ENCODE measurements at regions not wholly inside any gene's neighbourhood (a gene's known extent, or its start where the extent isn't known, plus 50 kb on each side); places are given as distances from the start of the nearest gene placed in this dataset.

DNA sequence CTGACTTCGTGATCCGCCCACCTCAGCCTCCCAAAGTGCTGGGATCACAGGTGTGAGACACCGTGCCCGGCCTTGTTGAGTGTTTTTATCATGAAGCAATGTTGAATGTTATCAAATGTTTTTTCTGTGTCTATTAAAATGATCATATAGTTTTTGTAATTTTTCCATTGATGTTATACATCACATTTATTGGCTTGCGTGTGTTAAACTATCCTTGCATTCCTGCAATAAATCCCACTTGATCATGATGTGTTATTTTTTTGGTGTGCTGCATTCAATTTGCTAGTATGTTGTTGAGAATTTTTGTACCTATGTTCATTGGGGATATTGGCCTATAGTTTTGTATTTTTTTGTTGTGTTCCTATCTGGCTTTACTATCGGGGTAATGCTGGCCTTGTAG lies 113.1 kb upstream of the PARD3B start:
- TF ChIP-seq CTCF (IDR thresholded peaks at IDR 0.05) (no peak), POLR2A (IDR thresholded peaks at IDR 0.05) (no peak)

Data from lower leg skin (tissue), 3 donors.